Calu3 (cell line): ENCODE measurements at regions not wholly inside any gene's neighbourhood (a gene's known extent, or its start where the extent isn't known, plus 50 kb on each side); places are given as distances from the start of the nearest gene placed in this dataset.

Source experiments
- BruUV-seq: library from RNA; stranded (reverse); fragments of 400-500 nt; replicated peaks from 2 replicates; lab custom pipeline; 2021; lab: Mats Ljungman, UMichigan
- CTCF ChIA-PET: fragments of 300-600 bp; sonication (Branson Sonifier 250); formaldehyde crosslinking; loops from one replicate; lab custom pipeline; 2022; ENCODE audit warnings: antibody characterized with exemption; lab: Charles Lee
- DNase-seq: peaks from one replicate; pipeline ENCODE4 v3.0.0; 2022
- H3K27ac Mint-ChIP-seq: one replicate; pipeline ENCODE4 v1.8.0; 2022; ENCODE audit warnings: mixed read lengths; ENCODE audit not compliant: unreplicated experiment
- H3K27me3 Mint-ChIP-seq: one replicate; pipeline ENCODE4 v1.8.0; 2022; ENCODE audit warnings: mixed read lengths; ENCODE audit not compliant: unreplicated experiment
- H3K36me3 Mint-ChIP-seq: one replicate; pipeline ENCODE4 v1.8.0; 2022; ENCODE audit warnings: mild to moderate bottlenecking, moderate library complexity, mixed read lengths; ENCODE audit not compliant: insufficient read depth, unreplicated experiment
- H3K4me1 Mint-ChIP-seq: one replicate; pipeline ENCODE4 v1.8.0; 2022; ENCODE audit warnings: mild to moderate bottlenecking, low read depth, mixed read lengths; ENCODE audit not compliant: unreplicated experiment
- H3K4me3 Mint-ChIP-seq: one replicate; pipeline ENCODE4 v1.8.0; 2022; ENCODE audit warnings: mild to moderate bottlenecking, low read depth, moderate library complexity, mixed read lengths; ENCODE audit not compliant: unreplicated experiment
- H3K9me3 Mint-ChIP-seq: one replicate; pipeline ENCODE4 v1.8.0; 2022; ENCODE audit warnings: low read depth, mixed read lengths; ENCODE audit not compliant: unreplicated experiment
- intact Hi-C: fragments of 100-400 bp; cut with micrococcal nuclease; formaldehyde crosslinking; loops from one replicate; pipeline ENCODE4 v1.10.0; 2022; ENCODE audit not compliant: unreplicated experiment
- TF ChIP-seq, protein P1 (sequence below): fragments of 200-600 bp; IDR thresholded peaks from one replicate; pipeline ENCODE4 v1.8.0; 2022; ENCODE audit warnings: antibody characterized with exemption; ENCODE audit not compliant: unreplicated experiment

DNA sequence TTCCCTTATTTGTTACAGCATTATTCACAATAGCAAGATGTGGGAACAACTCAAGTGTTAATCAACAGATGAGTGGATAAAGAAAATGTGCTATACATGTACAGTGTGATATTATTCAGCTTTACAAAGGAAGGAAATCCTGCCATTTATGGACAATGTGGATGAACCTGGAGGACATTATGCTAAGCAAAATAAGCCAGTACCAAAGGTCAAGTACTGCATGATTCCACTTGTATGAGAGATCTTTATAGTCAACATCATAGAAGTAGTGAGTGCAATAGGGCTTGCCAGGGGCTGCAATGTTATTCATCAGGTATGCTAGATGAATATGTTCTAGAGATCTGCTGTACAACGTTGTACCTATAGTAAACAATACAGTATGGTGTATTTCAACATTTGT is 138.5 kb upstream of the AGR3 start:
- Mint-ChIP-seq H3K27ac (no peak overlapping the region), H3K9me3 (peaks cover 2% of the 10 kb centered on the region), H3K27me3 (no peaks in the 10 kb centered on the region), H3K36me3 (no peaks in the 10 kb centered on the region), H3K4me1 (peaks cover 45% of the 10 kb centered on the region), H3K4me3 (no peak overlapping the region)
- intact Hi-C loops: no loop called here
- CTCF ChIA-PET: interaction anchor here (0.5 to 1.6 kb wide), 5 partner anchors 8 to 659 kb away, joined by 3 to 5 read pairs (median 3); no protein-coding TSS in a partner anchor
- no peak for DNase-seq
- no TSS peak for BruUV-seq
- TF ChIP-seq, protein P1, sequence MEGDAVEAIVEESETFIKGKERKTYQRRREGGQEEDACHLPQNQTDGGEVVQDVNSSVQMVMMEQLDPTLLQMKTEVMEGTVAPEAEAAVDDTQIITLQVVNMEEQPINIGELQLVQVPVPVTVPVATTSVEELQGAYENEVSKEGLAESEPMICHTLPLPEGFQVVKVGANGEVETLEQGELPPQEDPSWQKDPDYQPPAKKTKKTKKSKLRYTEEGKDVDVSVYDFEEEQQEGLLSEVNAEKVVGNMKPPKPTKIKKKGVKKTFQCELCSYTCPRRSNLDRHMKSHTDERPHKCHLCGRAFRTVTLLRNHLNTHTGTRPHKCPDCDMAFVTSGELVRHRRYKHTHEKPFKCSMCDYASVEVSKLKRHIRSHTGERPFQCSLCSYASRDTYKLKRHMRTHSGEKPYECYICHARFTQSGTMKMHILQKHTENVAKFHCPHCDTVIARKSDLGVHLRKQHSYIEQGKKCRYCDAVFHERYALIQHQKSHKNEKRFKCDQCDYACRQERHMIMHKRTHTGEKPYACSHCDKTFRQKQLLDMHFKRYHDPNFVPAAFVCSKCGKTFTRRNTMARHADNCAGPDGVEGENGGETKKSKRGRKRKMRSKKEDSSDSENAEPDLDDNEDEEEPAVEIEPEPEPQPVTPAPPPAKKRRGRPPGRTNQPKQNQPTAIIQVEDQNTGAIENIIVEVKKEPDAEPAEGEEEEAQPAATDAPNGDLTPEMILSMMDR: no peak

DNA sequence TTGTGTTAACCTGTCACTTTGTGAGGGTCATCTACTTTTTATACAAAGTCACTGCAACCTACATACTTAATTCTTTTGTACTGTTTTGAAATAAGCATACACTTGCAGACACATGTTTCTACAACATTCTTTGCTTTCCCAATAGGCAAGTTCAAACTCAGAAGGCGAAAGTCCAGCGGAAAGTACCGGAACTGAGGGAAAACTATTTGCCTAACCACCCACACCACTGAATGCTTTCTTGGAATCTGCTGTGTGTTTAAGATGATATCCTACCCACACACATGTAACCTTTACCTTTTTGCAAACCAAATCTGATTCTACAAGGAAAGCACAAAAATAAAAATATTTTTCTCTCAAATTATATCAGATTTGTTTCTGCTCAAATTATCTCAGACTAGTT is 139.4 kb upstream of the AGR3 start:
- TF ChIP-seq, protein P1: no peak
- peaks cover 45% of the 10 kb centered on the region for H3K4me1 Mint-ChIP-seq
- H3K4me3 Mint-ChIP-seq: no peak overlapping the region

DNA sequence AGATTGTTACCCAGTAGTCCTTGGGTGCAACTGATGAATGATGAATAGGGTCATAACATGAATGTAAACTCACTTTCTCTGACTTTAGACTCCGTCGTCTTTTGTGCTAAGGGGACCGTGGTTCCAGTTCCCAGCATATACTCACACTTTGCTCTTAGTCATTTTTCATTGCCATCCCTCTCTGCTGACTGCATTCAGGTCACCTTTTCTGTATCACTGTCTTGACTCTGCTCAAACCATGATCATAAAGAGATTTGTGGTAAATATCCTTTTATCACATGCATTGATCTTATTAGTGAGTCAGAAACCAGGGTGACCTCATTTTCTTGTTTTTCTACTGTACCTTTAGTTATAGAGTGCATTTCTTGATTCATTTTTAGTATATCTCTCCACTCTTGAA is 141.1 kb upstream of the AGR3 start:
- Mint-ChIP-seq H3K9me3 (peaks cover 2% of the 10 kb centered on the region), H3K4me3 (no peak overlapping the region), H3K27me3 (no peaks in the 10 kb centered on the region), H3K27ac (peak overlapping the region; percentile 3), H3K4me1 (peaks cover 36% of the 10 kb centered on the region), H3K36me3 (no peaks in the 10 kb centered on the region)
- CTCF ChIA-PET: no interaction called here
- no TSS peak for BruUV-seq
- TF ChIP-seq, protein P1: no peak
- intact Hi-C loops: no loop called here
- no peak for DNase-seq

More for the DNA sequence above, 139.4 kb upstream of the AGR3 start:
- no peak overlapping the region for H3K27ac Mint-ChIP-seq
- no peaks in the 10 kb centered on the region for H3K36me3 Mint-ChIP-seq
- peak; percentile 47 for DNase-seq
- intact Hi-C loops: no loop called here
- H3K27me3 Mint-ChIP-seq: no peaks in the 10 kb centered on the region
- CTCF ChIA-PET: no interaction called here
- BruUV-seq: no TSS peak
- H3K9me3 Mint-ChIP-seq: peaks cover 2% of the 10 kb centered on the region

DNA sequence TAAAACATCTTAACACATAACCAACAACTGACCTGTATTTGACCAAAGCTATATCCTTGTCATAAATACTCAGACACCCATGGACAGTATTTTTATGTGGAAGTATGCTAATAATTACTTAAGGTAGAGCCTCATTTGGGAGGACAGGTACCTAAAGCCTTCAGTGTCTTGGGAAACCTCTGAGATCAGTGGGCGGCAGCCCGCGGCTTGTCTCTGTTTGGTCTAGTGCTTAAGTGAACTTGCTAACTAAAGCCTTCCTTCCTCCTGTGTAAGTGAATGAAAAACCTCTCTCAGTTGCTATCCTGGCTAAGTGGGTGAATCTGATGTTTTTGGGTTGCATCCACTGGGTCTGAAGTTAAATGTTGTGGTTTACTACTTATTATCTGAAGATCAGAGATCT is 144.5 kb upstream of the AGR3 start:
- CTCF ChIA-PET: no interaction called here
- no peak overlapping the region for H3K4me3 Mint-ChIP-seq
- H3K9me3 Mint-ChIP-seq: peaks cover 2% of the 10 kb centered on the region

More for the DNA sequence above, 144.5 kb upstream of the AGR3 start:
- H3K36me3 Mint-ChIP-seq: no peaks in the 10 kb centered on the region
- no peak overlapping the region for H3K27ac Mint-ChIP-seq
- no peak for DNase-seq
- H3K4me1 Mint-ChIP-seq: peaks cover 21% of the 10 kb centered on the region
- no TSS peak for BruUV-seq
- intact Hi-C loops: no loop called here
- no peaks in the 10 kb centered on the region for H3K27me3 Mint-ChIP-seq
- TF ChIP-seq, protein P1: no peak
